ENCODE measurements at regions not wholly inside any gene's neighbourhood (a gene's known extent, or its start where the extent isn't known, plus 50 kb on each side); places are given as distances from the start of the nearest gene placed in this dataset.

DNA sequence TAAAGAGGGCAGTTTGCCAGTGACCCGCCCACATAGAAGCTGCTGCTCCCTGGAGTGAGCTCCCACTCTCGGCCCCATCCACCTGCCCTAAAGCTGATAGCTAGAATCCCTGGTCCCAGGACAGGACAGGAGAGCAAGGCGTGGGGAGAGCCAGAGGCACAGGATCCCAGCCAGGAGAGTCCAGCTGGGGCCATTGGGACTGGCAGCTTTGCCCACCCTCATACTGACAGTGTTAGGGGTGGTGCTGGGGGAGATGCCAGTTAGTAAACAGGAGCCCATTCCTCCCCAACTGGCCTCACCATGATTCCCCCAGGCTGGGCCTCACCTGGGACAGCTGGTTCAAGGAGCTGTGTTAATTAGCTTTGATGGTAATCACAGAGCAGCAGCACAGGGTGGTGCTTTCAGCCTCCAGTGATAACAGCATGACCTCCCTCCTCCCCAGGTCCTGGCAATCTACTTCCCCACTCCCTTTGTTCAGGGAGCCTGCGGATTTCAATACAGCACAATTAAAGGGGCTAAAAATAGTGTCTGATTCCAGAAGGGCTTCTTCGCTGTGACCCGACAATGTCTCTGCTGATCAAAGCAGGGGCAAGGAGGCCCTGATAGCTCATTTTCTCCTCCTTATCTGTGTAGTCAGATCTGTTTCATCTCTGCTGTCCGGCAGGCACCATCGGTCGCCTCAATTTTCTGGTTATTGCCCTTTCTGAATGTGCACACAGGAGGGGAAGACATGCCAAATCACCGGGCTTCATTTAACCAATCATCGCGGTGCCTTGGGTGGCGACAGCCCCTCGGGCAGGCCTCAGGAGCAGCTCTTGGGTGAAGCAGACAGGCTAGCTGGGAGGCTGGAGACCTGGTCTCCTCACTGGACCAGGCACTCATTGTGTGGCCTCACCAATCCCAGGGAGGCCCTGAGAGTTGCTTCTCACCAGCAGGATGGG lies 119.9 kb upstream of the TEX51 start:
- TF ChIP-seq, protein P1, sequence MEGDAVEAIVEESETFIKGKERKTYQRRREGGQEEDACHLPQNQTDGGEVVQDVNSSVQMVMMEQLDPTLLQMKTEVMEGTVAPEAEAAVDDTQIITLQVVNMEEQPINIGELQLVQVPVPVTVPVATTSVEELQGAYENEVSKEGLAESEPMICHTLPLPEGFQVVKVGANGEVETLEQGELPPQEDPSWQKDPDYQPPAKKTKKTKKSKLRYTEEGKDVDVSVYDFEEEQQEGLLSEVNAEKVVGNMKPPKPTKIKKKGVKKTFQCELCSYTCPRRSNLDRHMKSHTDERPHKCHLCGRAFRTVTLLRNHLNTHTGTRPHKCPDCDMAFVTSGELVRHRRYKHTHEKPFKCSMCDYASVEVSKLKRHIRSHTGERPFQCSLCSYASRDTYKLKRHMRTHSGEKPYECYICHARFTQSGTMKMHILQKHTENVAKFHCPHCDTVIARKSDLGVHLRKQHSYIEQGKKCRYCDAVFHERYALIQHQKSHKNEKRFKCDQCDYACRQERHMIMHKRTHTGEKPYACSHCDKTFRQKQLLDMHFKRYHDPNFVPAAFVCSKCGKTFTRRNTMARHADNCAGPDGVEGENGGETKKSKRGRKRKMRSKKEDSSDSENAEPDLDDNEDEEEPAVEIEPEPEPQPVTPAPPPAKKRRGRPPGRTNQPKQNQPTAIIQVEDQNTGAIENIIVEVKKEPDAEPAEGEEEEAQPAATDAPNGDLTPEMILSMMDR (IDR thresholded peaks at IDR 0.05; ENCODE audit: low read depth, low read length), result no peak
- TF ChIP-seq, protein P2, sequence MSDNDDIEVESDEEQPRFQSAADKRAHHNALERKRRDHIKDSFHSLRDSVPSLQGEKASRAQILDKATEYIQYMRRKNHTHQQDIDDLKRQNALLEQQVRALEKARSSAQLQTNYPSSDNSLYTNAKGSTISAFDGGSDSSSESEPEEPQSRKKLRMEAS (IDR thresholded peaks at IDR 0.05; ENCODE audit: low read depth, low read length), result no peak
- no peak for TF ChIP-seq POLR2A (IDR thresholded peaks at IDR 0.05; ENCODE audit: extremely low read depth, insufficient read length)
